Right lobe of liver (tissue), 4 donors: ENCODE measurements at regions not wholly inside any gene's neighbourhood (a gene's known extent, or its start where the extent isn't known, plus 50 kb on each side); places are given as distances from the start of the nearest gene placed in this dataset.

Experiments
- POLR2A ChIP-seq: fragments of 450-650 bp; IDR thresholded peaks from one replicate; pipeline ENCODE4 v1.6.1; 2017; ENCODE audit warnings: antibody characterized with exemption, mild to moderate bottlenecking
- TF ChIP-seq, protein P1 (sequence below), 4 donors: fragments of 200-600 bp in 3 of 4; fragments of 450-650 bp in 1 of 4; IDR thresholded peaks; one replicate each; pipeline versions ENCODE4 v1.5.1 to v1.8.0; 2016 to 2022; ENCODE audit warnings: antibody characterized with exemption in 4 of 4, mild to moderate bottlenecking in 2 of 4
- donor health status: DM: no; HTN: no; CAD: no.
- donor health status: DM: no; HTN: no; CAD: no.
- donor health status: DM: no; HTN: yes; CAD: no.

DNA sequence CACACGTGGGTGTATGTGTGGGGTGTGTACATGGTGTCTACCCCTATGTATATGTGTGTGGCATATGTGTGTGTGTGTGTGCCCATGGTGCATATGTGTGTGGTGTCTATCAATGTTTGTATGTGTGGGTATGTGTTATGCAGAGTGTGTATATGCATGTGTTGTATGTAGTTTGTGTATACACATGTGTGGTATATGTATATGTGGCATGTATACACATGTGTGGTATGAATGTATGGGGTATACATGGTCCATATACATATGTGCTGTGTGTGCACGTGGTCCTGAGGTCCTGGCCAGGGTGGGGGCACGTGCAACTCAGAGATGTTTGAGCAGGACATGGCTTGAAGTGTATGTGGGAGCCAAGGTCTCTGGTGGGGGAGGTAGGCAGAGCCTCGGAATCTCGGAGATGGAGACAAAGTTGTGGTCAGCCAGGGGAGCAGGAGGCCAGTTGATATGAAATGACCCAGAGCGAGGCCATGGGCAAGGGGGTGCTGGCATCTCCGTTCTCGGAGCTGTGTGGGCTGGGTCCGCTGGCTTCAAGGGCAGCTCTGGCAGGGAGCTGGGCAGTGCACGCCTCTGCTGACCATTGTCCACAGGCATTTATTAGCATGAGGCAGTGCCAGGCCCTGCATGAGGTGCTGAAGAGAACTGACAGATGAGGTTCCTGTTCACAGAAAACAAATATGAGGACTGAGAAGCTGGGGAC lies 276.2 kb upstream of the CHD6 start:
- TF ChIP-seq, protein P1, sequence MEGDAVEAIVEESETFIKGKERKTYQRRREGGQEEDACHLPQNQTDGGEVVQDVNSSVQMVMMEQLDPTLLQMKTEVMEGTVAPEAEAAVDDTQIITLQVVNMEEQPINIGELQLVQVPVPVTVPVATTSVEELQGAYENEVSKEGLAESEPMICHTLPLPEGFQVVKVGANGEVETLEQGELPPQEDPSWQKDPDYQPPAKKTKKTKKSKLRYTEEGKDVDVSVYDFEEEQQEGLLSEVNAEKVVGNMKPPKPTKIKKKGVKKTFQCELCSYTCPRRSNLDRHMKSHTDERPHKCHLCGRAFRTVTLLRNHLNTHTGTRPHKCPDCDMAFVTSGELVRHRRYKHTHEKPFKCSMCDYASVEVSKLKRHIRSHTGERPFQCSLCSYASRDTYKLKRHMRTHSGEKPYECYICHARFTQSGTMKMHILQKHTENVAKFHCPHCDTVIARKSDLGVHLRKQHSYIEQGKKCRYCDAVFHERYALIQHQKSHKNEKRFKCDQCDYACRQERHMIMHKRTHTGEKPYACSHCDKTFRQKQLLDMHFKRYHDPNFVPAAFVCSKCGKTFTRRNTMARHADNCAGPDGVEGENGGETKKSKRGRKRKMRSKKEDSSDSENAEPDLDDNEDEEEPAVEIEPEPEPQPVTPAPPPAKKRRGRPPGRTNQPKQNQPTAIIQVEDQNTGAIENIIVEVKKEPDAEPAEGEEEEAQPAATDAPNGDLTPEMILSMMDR (IDR thresholded peaks at IDR 0.05), result no peak
- TF ChIP-seq POLR2A, result no peak
